LNCaP clone FGC (cell line): ENCODE measurements at regions not wholly inside any gene's neighbourhood (a gene's known extent, or its start where the extent isn't known, plus 50 kb on each side); places are given as distances from the start of the nearest gene placed in this dataset.

Experiments
- DNase-seq: peaks from one replicate; pipeline ENCODE4 v3.0.0-alpha.2; 2011; ENCODE audit warnings: low read depth
- H3K4me3 ChIP-seq: 2 replicates; pipeline ENCODE4 v1.5.1; 2011; ENCODE audit warnings: mild to moderate bottlenecking, low read depth, low read length, control low read depth
- CTCF ChIP-seq: IDR thresholded peaks from 2 replicates; pipeline ENCODE4 v1.5.1; 2012; ENCODE audit warnings: mild to moderate bottlenecking; ENCODE audit not compliant: control insufficient read depth, insufficient read depth; ENCODE audit errors: extremely low read depth

- no peak for DNase-seq
- H3K4me3 ChIP-seq = no peak overlapping the region
- TF ChIP-seq CTCF = no peak
Measured at GRCh38 chr10:128242641-128243040, 116.4 kb upstream of the MKI67 start.

- no peak for TF ChIP-seq CTCF
- no peak for DNase-seq
- H3K4me3 ChIP-seq = no peak overlapping the region
Measured at GRCh38 chr10:128245026-128245425, 118.8 kb upstream of the MKI67 start.

GRCh38 chr10:128247576-128247975 lies 121.4 kb upstream of the MKI67 start:
- no peak for DNase-seq
- no peak overlapping the region for H3K4me3 ChIP-seq
- TF ChIP-seq CTCF = no peak

- DNase-seq = no peak
- H3K4me3 ChIP-seq = no peak overlapping the region
- TF ChIP-seq CTCF = no peak
Measured at GRCh38 chr10:128254476-128254875, 128.3 kb upstream of the MKI67 start.

GRCh38 chr10:128257428-128257827 lies 131.2 kb upstream of the MKI67 start:
- DNase-seq = no peak
- no peak overlapping the region for H3K4me3 ChIP-seq
- TF ChIP-seq CTCF = no peak

GRCh38 chr10:128258421-128258976 lies 132.3 kb upstream of the MKI67 start:
- no peak for DNase-seq
- no peak overlapping the region for H3K4me3 ChIP-seq
- TF ChIP-seq CTCF = no peak
